Cardiac fibroblast (primary cell): ENCODE measurements at regions not wholly inside any gene's neighbourhood (a gene's known extent, or its start where the extent isn't known, plus 50 kb on each side); places are given as distances from the start of the nearest gene placed in this dataset.
"Not testable (repeated sequence)": the region's sequence is repeated elsewhere in the genome, so short reads cannot be mapped to it uniquely, and the experiment has no call there.

Experiments used
- DNase-seq, 2 donors: peaks; one replicate each; pipeline versions ENCODE4 v3.0.0 to v3.0.0-alpha.2; 2010; ENCODE audit warnings: low read depth in 2 of 2
- H3K4me3 ChIP-seq, 2 donors: replicated peaks in 1 of 2; 1 replicate in 1 of 2; 2 replicates in 1 of 2; pipeline ENCODE4 v1.5.1; 2011; ENCODE audit warnings: low read depth in 2 of 2, low read length in 2 of 2, mild to moderate bottlenecking in 2 of 2, moderate library complexity in 1 of 2
- CTCF ChIP-seq: IDR thresholded peaks from one replicate; pipeline ENCODE4 v1.5.1; 2011; ENCODE audit warnings: low read depth, mild to moderate bottlenecking, low read length, inconsistent platforms

GRCh38 chr14:97155814-97156213, 358.6 kb downstream of the VRK1 start:
- H3K4me3 ChIP-seq, result no peak overlapping the region
- no peak for DNase-seq
- no peak for TF ChIP-seq CTCF

- TF ChIP-seq CTCF, result no peak
- no peak for DNase-seq
- no peak overlapping the region for H3K4me3 ChIP-seq
Observed at GRCh38 chr14:97156705-97157104, 359.5 kb downstream of the VRK1 start.

GRCh38 chr14:97158102-97158501, 360.9 kb downstream of the VRK1 start:
- DNase-seq, result no peak
- no peak overlapping the region for H3K4me3 ChIP-seq
- no peak for TF ChIP-seq CTCF

GRCh38 chr14:97159124-97159523, 361.9 kb downstream of the VRK1 start:
- H3K4me3 ChIP-seq, result no peak overlapping the region
- DNase-seq, result no peak
- no peak for TF ChIP-seq CTCF

GRCh38 chr14:97162621-97163020, 365.4 kb downstream of the VRK1 start:
- no peak overlapping the region for H3K4me3 ChIP-seq
- TF ChIP-seq CTCF, result no peak
- DNase-seq, result no peak

GRCh38 chr14:97164021-97164420, 366.8 kb downstream of the VRK1 start:
- DNase-seq, result no peak
- no peak for TF ChIP-seq CTCF
- H3K4me3 ChIP-seq, result no peak overlapping the region

- no peak for TF ChIP-seq CTCF
- no peak overlapping the region for H3K4me3 ChIP-seq
- no peak for DNase-seq
Observed at GRCh38 chr14:97166497-97166896, 369.3 kb downstream of the VRK1 start.

- not testable (repeated sequence) for H3K4me3 ChIP-seq
Observed at GRCh38 chr14:97167577-97167976, 370.4 kb downstream of the VRK1 start.

More at GRCh38 chr14:97167577-97167976, 370.4 kb downstream of the VRK1 start:
- DNase-seq, result not testable (repeated sequence)
